ENCODE measurements at regions not wholly inside any gene's neighbourhood (a gene's known extent, or its start where the extent isn't known, plus 50 kb on each side); places are given as distances from the start of the nearest gene placed in this dataset.
"Not testable (repeated sequence)": the region's sequence is repeated elsewhere in the genome, so short reads cannot be mapped to it uniquely, and the experiment has no call there.

DNA sequence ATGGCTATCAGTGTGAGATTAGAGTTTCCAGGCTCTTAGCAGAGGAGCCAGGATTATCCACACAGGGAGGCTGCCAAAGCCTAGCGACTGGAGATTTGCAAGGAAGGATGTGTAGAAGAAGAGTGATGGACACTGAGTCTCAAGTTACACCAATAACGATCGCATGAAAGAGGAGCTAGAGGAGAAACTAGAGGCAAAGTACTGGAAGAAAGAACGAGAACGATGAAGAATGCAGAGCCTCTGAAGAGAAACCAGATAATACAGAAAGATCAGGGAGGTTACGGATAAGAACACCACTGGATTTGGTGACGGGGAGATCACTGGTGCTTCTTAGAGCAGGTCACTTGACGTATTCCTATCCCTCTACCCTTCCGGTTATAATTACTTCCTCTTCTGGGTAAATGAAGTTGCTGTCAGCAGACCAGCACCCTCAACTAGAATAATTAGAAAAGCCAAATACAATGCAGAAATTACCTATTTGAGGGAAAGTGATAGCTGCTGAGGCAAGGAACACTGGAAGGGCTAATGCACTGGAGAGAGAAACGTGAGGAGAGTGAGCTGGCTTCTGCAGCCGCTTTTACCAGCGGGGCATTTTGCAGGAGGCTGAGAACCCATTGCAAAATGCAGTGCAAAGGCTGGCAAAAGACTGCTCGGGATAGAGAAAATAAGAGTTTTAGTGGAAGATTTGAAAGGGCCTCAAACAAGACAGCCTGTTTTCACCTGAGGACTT lies 93.1 kb upstream of the HIF1A start:
- no peak for DNase-seq (ENCODE audit: low read depth)

DNA sequence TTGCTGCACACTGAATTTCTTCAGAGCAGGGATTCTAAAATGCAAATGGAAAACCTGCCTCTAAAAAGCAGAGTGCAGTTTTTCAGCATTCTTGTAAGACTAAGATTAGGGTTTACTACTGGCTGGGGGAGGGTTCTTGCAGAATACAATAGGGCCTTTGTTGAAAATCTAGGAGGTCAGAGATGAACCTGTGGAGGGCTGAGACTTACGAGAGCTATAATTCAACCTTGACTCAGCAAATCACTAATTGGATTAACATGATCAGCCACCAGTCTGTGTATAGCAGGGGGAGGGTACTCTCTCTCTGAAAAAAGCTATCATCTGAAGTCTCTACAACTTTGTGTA lies 92.6 kb upstream of the HIF1A start:
- no peak for DNase-seq (ENCODE audit: low read depth)

DNA sequence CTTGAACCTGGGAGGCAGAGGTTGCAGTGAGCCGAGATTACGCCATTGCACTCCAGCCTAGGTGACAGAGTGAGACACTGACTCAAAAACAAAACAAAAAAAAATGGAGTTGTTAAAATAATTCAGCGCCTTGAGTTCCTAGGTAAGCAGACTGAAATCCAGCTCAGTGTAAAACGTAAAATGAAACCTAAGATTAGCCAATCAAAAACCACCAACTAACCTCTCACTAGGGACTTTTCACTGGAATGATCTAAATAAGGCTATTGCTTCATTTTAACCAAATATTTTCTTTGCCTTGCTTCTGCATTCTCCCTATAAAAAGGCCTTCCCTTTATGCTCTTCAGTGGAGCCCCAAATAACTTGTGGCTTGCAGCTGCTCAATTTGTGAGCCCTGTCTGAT lies 91.6 kb upstream of the HIF1A start:
- peak; percentile 74 for DNase-seq (ENCODE audit: low read depth)

GRCh38 chr14:61607570-61608244 lies 87.6 kb upstream of the HIF1A start:
- no peak for DNase-seq (ENCODE audit: low read depth)

- DNase-seq (ENCODE audit: low read depth) = no peak
Measured at GRCh38 chr14:61608245-61609165, 86.8 kb upstream of the HIF1A start.

DNA sequence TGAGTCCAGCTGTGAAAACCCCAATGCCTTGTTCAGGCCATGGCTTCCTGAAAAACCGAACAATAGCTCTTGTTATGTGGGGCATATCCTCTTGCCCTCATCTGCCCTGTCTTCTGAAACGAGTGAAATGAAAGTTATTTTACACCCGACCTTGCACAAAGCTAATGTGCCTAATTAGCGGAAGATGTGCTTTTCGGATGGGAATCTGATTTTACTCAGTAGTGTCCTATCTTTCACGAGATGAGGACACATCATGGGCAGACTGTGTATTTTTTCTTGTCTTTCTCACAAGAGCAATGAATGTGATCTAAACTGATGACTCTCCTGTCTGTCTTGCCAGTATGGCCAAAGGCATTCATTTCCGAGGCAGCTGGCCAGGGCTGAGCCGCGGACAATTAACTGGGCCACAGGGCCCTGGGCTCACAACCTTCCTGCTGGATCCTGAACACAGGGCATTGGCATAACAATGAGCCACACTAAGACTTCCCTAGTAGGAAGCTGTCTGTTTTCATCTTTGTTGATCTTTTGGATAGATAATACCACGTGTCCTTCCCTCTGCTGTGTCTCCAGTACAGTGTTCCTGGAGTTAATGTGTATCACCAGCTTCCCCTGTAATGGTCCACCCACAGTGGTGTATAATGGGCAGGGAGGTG lies 86.0 kb upstream of the HIF1A start:
- DNase-seq (ENCODE audit: low read depth) = peak; percentile 76

DNA sequence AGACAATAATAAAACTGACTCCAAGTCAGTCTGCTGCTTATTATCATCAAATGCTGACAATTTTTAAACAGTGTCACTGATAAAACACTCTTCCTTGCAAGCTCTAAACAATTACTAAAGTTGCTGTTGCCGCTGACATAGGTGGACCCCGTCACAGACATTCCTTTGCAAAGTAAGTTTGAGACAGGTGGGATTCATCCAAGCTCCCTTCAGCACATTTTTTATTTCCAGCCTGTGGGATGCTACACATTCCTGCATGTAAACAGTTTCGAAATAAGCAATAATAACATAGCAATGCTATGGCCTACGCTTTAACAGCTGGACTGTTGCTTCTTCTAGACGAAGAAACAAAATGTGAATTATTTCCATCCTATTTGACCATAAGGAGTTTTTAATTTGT lies 85.4 kb upstream of the HIF1A start:
- no peak for DNase-seq (ENCODE audit: low read depth)

DNA sequence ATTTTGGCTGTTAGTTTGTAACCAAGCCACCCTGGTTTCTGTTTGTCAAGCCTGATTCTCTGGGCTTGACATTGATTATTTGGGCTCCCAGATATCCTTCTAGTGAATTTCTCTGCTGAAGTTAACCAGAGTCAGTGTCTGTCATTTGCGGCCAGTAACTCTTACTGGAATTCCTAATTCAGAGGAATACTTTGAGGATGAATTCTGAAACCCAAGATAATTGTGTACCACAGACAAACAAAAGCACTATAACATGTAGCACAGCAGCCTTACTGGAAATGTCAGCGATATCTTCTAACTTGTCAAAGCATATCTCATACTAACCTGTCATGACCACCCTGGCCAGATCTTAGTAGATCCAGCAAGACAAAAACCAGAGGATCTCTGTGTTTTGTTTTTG lies 84.4 kb upstream of the HIF1A start:
- no peak for DNase-seq (ENCODE audit: low read depth)

DNA sequence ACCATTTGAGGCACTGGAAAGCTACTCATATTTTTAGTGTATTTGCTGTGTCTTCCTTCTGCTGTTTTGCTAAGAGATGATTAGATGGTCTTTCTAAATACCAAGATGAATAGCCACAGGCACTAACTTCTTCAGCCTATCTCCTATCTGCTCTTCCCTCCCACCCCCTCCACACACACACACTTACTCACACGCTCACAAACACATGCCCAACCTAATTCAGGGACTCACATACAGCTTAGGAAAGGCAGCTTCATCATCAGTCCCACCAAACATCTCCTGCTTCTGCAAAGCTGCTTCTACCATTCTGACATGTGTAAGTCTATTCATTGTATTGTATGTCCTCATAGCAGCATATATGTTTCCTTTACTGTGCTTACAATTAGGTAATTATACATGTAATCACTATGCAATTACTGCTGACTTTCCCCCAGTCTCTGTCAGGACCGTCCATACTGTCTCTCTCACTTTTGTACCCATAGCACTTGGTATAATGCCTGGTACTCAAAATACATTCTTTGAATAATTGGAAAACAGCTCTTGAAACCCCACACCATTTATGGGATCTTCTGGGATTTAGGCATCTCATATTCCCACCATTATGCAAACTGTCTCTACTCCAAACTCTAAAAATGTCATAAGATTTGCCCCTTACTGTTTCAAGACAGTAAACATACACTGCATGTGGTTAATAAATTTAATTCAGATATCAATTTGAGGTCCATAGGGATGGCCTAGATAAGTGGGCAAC lies 83.3 kb upstream of the HIF1A start:
- no peak for DNase-seq (ENCODE audit: low read depth)

- not testable (repeated sequence) for DNase-seq (ENCODE audit: low read depth)
Measured at GRCh38 chr14:61613006-61613405, 82.3 kb upstream of the HIF1A start.

DNA sequence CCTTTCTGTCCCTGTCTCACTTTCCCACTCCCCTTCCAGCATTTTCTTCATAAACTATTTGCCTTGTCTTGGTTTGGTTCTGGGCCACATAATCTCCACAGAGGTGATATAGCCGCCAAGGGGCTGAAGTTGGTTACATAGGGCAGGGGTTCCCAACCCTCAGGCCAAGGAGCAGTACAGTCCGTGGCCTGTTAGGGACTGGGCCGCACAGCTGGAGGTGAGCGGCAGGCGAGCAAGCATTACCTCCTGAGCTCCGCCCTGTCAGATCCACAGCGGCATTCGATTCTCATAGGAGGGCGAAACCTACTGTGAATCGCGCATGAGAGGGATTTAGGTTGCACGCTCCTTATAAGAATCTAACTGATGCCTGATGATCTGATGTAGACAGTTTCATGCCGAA lies 80.6 kb upstream of the HIF1A start:
- no peak for DNase-seq (ENCODE audit: low read depth)

GRCh38 chr14:61615743-61616523 lies 79.4 kb upstream of the HIF1A start:
- no peak for DNase-seq (ENCODE audit: low read depth)

DNA sequence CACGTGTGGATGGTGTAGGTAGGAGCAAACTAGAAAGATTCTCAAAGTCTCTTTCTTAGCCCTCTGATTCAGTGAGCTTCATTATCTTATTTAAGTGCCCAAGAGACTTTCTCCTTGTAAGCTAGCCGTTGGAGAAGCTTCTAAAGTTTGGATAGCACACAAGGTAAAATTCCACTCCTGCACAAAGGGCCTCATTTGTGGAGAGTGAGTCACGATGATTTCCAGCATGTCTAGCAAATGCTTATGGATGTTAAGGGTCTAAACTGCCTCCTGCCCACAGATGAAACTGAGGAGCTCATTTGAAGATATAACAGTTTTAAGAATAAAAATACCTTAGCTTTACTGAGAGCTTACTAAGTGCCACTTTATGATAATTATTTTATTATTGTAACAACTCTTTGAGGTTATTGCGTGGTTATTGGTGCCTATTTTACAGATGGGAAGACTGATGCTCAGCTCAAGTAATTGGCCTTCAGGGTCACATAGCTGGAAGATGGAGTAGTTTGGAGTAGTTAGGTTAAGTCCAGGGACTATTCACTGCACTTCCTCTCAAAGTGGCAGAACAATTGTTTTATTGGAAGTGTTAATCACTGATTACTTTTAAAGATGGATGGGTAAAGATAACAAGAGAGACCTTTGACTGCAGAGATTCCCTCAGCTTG lies 78.7 kb upstream of the HIF1A start:
- no peak for DNase-seq (ENCODE audit: low read depth)

GRCh38 chr14:61618448-61618847 lies 76.9 kb upstream of the HIF1A start:
- DNase-seq (ENCODE audit: low read depth) = no peak

- DNase-seq (ENCODE audit: low read depth) = no peak
Measured at GRCh38 chr14:61619494-61619893, 75.8 kb upstream of the HIF1A start.

- DNase-seq (ENCODE audit: low read depth) = peak; percentile 88
Measured at GRCh38 chr14:61620130-61620946, 75.0 kb upstream of the HIF1A start.

DNA sequence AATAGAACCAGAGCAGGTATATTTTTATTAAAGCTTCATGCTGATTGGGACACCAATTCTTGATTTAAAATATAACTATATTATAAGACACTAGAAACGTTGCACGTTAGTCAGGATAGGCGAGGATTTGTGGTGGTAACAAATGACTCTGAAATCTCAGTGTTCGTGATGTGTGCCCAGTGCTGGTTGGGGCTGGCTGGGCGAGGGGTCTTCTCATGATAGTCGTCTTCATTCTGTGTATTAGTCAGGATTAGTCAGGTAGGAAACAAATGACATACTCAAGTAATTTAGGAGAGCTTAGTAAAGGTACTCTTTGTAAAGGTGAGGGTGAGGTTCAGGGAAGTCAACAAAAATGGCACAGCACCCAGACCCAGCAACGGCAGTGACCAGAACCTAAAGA lies 73.9 kb upstream of the HIF1A start:
- no peak for DNase-seq (ENCODE audit: low read depth)

GRCh38 chr14:61622051-61622450 lies 73.3 kb upstream of the HIF1A start:
- no peak for DNase-seq (ENCODE audit: low read depth)

DNA sequence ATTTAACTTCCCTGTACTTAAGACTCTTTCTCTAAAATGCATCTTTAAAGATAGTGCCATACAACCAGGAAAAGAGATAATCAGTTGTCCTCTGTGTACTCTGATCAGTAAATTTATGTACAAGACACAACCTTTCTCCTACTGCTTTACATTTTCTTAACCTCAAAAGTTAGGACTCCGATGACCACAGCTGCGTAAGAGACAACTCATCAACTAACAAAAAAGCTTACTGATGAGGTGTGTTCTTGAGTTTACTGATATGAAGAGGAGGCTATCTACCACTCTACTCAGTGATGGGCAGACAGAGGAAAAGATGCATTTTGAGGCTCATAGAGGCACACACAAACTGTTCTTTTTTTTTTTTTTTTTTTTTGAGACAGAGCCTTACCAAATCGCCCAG lies 71.4 kb upstream of the HIF1A start:
- no peak for DNase-seq (ENCODE audit: low read depth)
